Thyroid gland (tissue), 4 donors: ENCODE measurements at regions not wholly inside any gene's neighbourhood (a gene's known extent, or its start where the extent isn't known, plus 50 kb on each side); places are given as distances from the start of the nearest gene placed in this dataset.

Source experiments
- POLR2A ChIP-seq, 2 donors: fragments of 450-650 bp; IDR thresholded peaks; one replicate each; pipeline ENCODE4 v1.6.1; 2017; ENCODE audit warnings: antibody characterized with exemption in 2 of 2, mild to moderate bottlenecking in 2 of 2, moderate library complexity in 1 of 2
- TF ChIP-seq, protein P1 (sequence below), 6 experiments: fragments of 200-600 bp in 3 of 6; fragments of 450-650 bp in 3 of 6; sonication (generic) in 3 of 6; IDR thresholded peaks; one replicate each; pipeline ENCODE4 v1.5.1; 2016 to 2019; ENCODE audit warnings: antibody characterized with exemption in 6 of 6, mild to moderate bottlenecking in 2 of 6, inconsistent platforms in 1 of 6, moderate library complexity in 1 of 6

DNA sequence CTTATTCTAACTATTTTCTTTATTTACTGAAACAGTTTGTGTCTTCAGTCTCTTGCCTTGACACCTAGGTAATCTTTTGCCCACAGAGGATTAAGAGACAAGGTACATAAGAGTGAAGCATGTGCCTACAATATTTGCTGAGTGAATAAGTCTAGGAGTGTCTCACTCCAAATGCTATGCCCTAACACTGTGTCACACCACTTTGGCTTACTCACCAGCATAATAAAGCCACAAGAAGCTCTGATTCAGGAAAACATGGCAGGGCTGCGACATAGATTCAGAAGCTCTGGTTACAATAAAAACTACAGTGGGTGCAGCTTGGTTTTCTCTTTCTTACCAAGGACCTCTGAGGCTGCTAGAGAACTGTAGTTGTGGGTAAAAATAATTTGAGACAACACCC, 127.1 kb downstream of the RBM46 start:
- no peak for TF ChIP-seq POLR2A (IDR thresholded peaks at IDR 0.05)
- TF ChIP-seq, protein P1, sequence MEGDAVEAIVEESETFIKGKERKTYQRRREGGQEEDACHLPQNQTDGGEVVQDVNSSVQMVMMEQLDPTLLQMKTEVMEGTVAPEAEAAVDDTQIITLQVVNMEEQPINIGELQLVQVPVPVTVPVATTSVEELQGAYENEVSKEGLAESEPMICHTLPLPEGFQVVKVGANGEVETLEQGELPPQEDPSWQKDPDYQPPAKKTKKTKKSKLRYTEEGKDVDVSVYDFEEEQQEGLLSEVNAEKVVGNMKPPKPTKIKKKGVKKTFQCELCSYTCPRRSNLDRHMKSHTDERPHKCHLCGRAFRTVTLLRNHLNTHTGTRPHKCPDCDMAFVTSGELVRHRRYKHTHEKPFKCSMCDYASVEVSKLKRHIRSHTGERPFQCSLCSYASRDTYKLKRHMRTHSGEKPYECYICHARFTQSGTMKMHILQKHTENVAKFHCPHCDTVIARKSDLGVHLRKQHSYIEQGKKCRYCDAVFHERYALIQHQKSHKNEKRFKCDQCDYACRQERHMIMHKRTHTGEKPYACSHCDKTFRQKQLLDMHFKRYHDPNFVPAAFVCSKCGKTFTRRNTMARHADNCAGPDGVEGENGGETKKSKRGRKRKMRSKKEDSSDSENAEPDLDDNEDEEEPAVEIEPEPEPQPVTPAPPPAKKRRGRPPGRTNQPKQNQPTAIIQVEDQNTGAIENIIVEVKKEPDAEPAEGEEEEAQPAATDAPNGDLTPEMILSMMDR (IDR thresholded peaks at IDR 0.05) = no peak
